A549 (cell line): ENCODE measurements at regions not wholly inside any gene's neighbourhood (a gene's known extent, or its start where the extent isn't known, plus 50 kb on each side); places are given as distances from the start of the nearest gene placed in this dataset.

Source experiments
- ATAC-seq, 2 experiments: fragments of 200-7000 bp in 1 of 2; fragments of >200 bp in 1 of 2; cut with Nextera tagmentation in 1 of 2; cut with Tn5 transposase in 1 of 2; 3 replicates each; pipeline versions ENCODE4 v1.8.0 to v1.9.1; 2018 to 2020; ENCODE audit warnings: mild to moderate bottlenecking in 1 of 2, moderate library complexity in 1 of 2
- CTCF ChIA-PET: fragments of 300-600 bp; sonication (Branson Sonifier 250); formaldehyde crosslinking; extraction: SDS; loops from one replicate; lab custom pipeline; 2021; ENCODE audit warnings: antibody characterized with exemption, inconsistent platforms; lab: Yijun Ruan, JAX
- POLR2A ChIA-PET: fragments of 350-600 bp; formaldehyde crosslinking; extraction: SDS; loops from one replicate; lab custom pipeline; 2021; ENCODE audit warnings: antibody characterized with exemption, inconsistent platforms; lab: Yijun Ruan, JAX
- DNase-seq, 2 experiments: peaks; one replicate each; pipeline versions ENCODE4 v3.0.0 to v3.0.0-alpha.2; 2011 to 2016; ENCODE audit warnings: low read depth in 1 of 2, low spot score in 1 of 2
- FAIRE-seq: peaks from 2 replicates; lab custom pipeline; 2011; peaks lifted over from hg19 to GRCh38; lab: Jason Lieb, UNC
- H3K27ac ChIP-seq, 2 experiments: fragments of >200 bp; sonication (Bioruptor Twin); formaldehyde crosslinking; 3 replicates each; pipeline ENCODE4 v1.5.1; 2016 to 2017
- H3K4me1 ChIP-seq: fragments of >200 bp; sonication (Bioruptor Twin); formaldehyde crosslinking; 3 replicates; pipeline ENCODE4 v1.6.1; 2016
- H3K4me2 ChIP-seq: fragments of >200 bp; sonication (Bioruptor Twin); formaldehyde crosslinking; 3 replicates; pipeline ENCODE4 v1.6.1; 2016
- H3K4me3 ChIP-seq: fragments of >200 bp; sonication (Bioruptor Twin); formaldehyde crosslinking; 3 replicates; pipeline ENCODE4 v1.5.1; 2016
- H3K9me3 ChIP-seq: fragments of >200 bp; sonication (Bioruptor Twin); formaldehyde crosslinking; 3 replicates; pipeline ENCODE4 v1.6.1; 2016
- BHLHE40 ChIP-seq: IDR thresholded peaks from 2 replicates; pipeline ENCODE4 v1.6.1; 2012; ENCODE audit warnings: low read depth, low read length, inconsistent platforms
- CEBPB ChIP-seq, 2 experiments: fragments of >200 bp in 1 of 2; sonication (Bioruptor Twin) in 1 of 2; formaldehyde crosslinking in 1 of 2; IDR thresholded peaks; 2 replicates each; pipeline ENCODE4 v1.6.1; 2012 to 2016
- CTCF ChIP-seq: fragments of >200 bp; sonication (Bioruptor Twin); formaldehyde crosslinking; IDR thresholded peaks from 3 replicates; pipeline ENCODE4 v1.5.1; 2016
- E2F6 ChIP-seq: IDR thresholded peaks from 2 replicates; pipeline ENCODE4 v1.6.1; 2012; ENCODE audit warnings: low read depth, borderline replicate concordance
- EHF ChIP-seq: fragments of 250-450 bp; sonication (Bioruptor Pico); IDR thresholded peaks from 2 replicates; pipeline ENCODE4 v1.5.0; 2020; ENCODE audit warnings: mild to moderate bottlenecking
- EP300 ChIP-seq, 2 experiments: fragments of >200 bp; sonication (Bioruptor Twin); formaldehyde crosslinking; IDR thresholded peaks; 2 replicates in 1 of 2; 3 replicates in 1 of 2; pipeline ENCODE4 v1.6.1; 2016 to 2017
- FOSL2 ChIP-seq, 2 experiments: fragments of 450-650 bp in 1 of 2; fragments of >200 bp in 1 of 2; sonication (Bioruptor Twin) in 1 of 2; formaldehyde crosslinking; IDR thresholded peaks; 2 replicates each; pipeline versions ENCODE4 v1.5.0 to v1.6.1; 2016 to 2020; ENCODE audit warnings: mild to moderate bottlenecking in 1 of 2, moderate library complexity in 1 of 2
- FOXS1 ChIP-seq: fragments of 250-450 bp; sonication (Bioruptor Pico); IDR thresholded peaks from 2 replicates; pipeline ENCODE4 v1.5.0; 2020; ENCODE audit warnings: mild to moderate bottlenecking, moderate library complexity
- GATA3 ChIP-seq: IDR thresholded peaks from 2 replicates; pipeline ENCODE4 v1.6.1; 2012; ENCODE audit warnings: borderline replicate concordance
- HDAC2 ChIP-seq: fragments of 200-600 bp; sonication (generic); IDR thresholded peaks from 2 replicates; pipeline ENCODE4 v1.6.1; 2016
- HES2 ChIP-seq: fragments of >200 bp; sonication (Bioruptor Twin); formaldehyde crosslinking; IDR thresholded peaks from 2 replicates; pipeline ENCODE4 v1.6.1; 2016
- HEYL ChIP-seq: fragments of 250-450 bp; sonication (Bioruptor Pico); IDR thresholded peaks from 2 replicates; pipeline ENCODE4 v1.8.0; 2021; ENCODE audit warnings: mild to moderate bottlenecking, moderate library complexity
- HOXA7 ChIP-seq: fragments of 250-450 bp; sonication (Bioruptor Pico); IDR thresholded peaks from 2 replicates; pipeline ENCODE4 v1.5.0; 2020; ENCODE audit warnings: mild to moderate bottlenecking, moderate library complexity
- HOXB13 ChIP-seq: fragments of 250-450 bp; sonication (Bioruptor Pico); IDR thresholded peaks from 2 replicates; pipeline ENCODE4 v1.5.0; 2020; ENCODE audit warnings: low read depth, mild to moderate bottlenecking, moderate library complexity
- HOXB5 ChIP-seq: fragments of 250-450 bp; sonication (Bioruptor Pico); IDR thresholded peaks from 2 replicates; pipeline ENCODE4 v1.5.0; 2020; ENCODE audit warnings: mild to moderate bottlenecking, moderate library complexity
- PBX3 ChIP-seq: IDR thresholded peaks from 2 replicates; pipeline ENCODE4 v1.6.1; 2012
- POLR2AphosphoS2 ChIP-seq: conservative IDR thresholded peaks from 2 replicates; pipeline ENCODE4 v1.6.1; 2012; ENCODE audit warnings: low read length, improper control_type of control experiment, inconsistent platforms
- RAD21 ChIP-seq, 2 experiments: fragments of >200 bp in 1 of 2; sonication (Bioruptor Twin) in 1 of 2; formaldehyde crosslinking in 1 of 2; IDR thresholded peaks in 1 of 2; conservative IDR thresholded peaks in 1 of 2; 2 replicates in 1 of 2; 3 replicates in 1 of 2; pipeline ENCODE4 v1.6.1; 2012 to 2018; ENCODE audit warnings: inconsistent platforms in 1 of 2
- RCOR1 ChIP-seq: fragments of 150-350 bp; IDR thresholded peaks from 2 replicates; pipeline ENCODE4 v1.6.1; 2014; ENCODE audit warnings: antibody characterized with exemption, low read length, low read depth
- REST ChIP-seq: fragments of 200-600 bp; sonication (generic); IDR thresholded peaks from 2 replicates; pipeline ENCODE4 v1.6.1; 2016; ENCODE audit warnings: antibody characterized with exemption, mild to moderate bottlenecking, moderate library complexity
- RNF2 ChIP-seq: fragments of 200-600 bp; sonication (generic); IDR thresholded peaks from 2 replicates; pipeline ENCODE4 v1.6.1; 2016; ENCODE audit warnings: low read depth, mild to moderate bottlenecking, antibody characterized with exemption, moderate library complexity, borderline replicate concordance
- SREBF2 ChIP-seq: fragments of 450-650 bp; IDR thresholded peaks from 2 replicates; pipeline ENCODE4 v1.6.1; 2014; ENCODE audit warnings: mild to moderate bottlenecking, moderate library complexity
- TFCP2L1 ChIP-seq: fragments of 250-450 bp; sonication (Bioruptor Pico); IDR thresholded peaks from 2 replicates; pipeline ENCODE4 v1.5.0; 2021; ENCODE audit warnings: mild to moderate bottlenecking
- USF2 ChIP-seq: fragments of 450-650 bp; IDR thresholded peaks from 2 replicates; pipeline ENCODE4 v1.6.1; 2014; ENCODE audit warnings: antibody characterized with exemption
- ZC3H11A ChIP-seq: fragments of 450-650 bp; IDR thresholded peaks from 2 replicates; pipeline ENCODE4 v1.6.1; 2014; ENCODE audit warnings: antibody characterized with exemption, mild to moderate bottlenecking
- ZFP36 ChIP-seq: fragments of 450-650 bp; IDR thresholded peaks from 2 replicates; pipeline ENCODE4 v1.6.1; 2014; ENCODE audit warnings: borderline replicate concordance; ENCODE audit not compliant: partially characterized antibody
- ZNF302 ChIP-seq: fragments of 250-450 bp; sonication (Bioruptor Pico); IDR thresholded peaks from 2 replicates; pipeline ENCODE4 v1.9.0; 2021; ENCODE audit warnings: inconsistent platforms, mild to moderate bottlenecking, moderate library complexity
- ZSCAN20 ChIP-seq: fragments of 250-450 bp; sonication (Bioruptor Pico); IDR thresholded peaks from 2 replicates; pipeline ENCODE4 v1.8.0; 2022; ENCODE audit warnings: mild to moderate bottlenecking, moderate library complexity
- WGBS: methylation state at CpG from one replicate; pipeline ENCODE4 v1.1.6; 2017; ENCODE audit errors: missing lambda C conversion rate; 5-methylcytosine and 5-hydroxymethylcytosine counted together

GRCh38 chr10:1802413-1802812 lies 65.1 kb upstream of the ADARB2 start:
- POLR2A ChIA-PET = no interaction called here
- no peak for ATAC-seq
- Histone ChIP-seq H3K27ac (no peak overlapping the region), H3K4me2 (no peak overlapping the region)
- CTCF ChIA-PET = no interaction called here
- no peak for FAIRE-seq
- no peak for TF ChIP-seq HEYL (CRISPR knock-in tag)
- TF ChIP-seq USF2 = no peak
- TF ChIP-seq CTCF = no peak
- no peak for TF ChIP-seq SREBF2
- TF ChIP-seq ZSCAN20 (CRISPR knock-in tag) = no peak
- no peak for TF ChIP-seq REST
- TF ChIP-seq HOXA7 = no peak
- TF ChIP-seq RAD21 (conservative IDR thresholded peaks at IDR 0.05 in 1 of 2, IDR thresholded peaks at IDR 0.05 in 1 of 2) = no peak
- TF ChIP-seq PBX3 = no peak
- no peak for TF ChIP-seq CEBPB (IDR thresholded peaks at IDR 0.05)
- TF ChIP-seq RCOR1 = no peak
- no peak for TF ChIP-seq HOXB5
- TF ChIP-seq FOXS1 (CRISPR knock-in tag) = no peak
- no peak for TF ChIP-seq GATA3
- no peak for TF ChIP-seq BHLHE40
- no peak for TF ChIP-seq FOSL2 (IDR thresholded peaks at IDR 0.05)
- no peak for TF ChIP-seq FOSL2 (CRISPR knock-in tag; IDR thresholded peaks at IDR 0.05)
- TF ChIP-seq HES2 = no peak
- TF ChIP-seq EP300 (IDR thresholded peaks at IDR 0.05) = no peak
- TF ChIP-seq TFCP2L1 (CRISPR knock-in tag) = no peak
- no peak for TF ChIP-seq ZC3H11A
- TF ChIP-seq, all 56 proteins: peak for 0
- WGBS = 32% methylated on average over 2 of the region's 2 CpGs
- H3K4me3 ChIP-seq = no peak overlapping the region
- no peaks in the 10 kb centered on the region for H3K9me3 ChIP-seq
- DNase-seq = no peak
- no peaks in the 10 kb centered on the region for H3K4me1 ChIP-seq

- no peaks in the 10 kb centered on the region for H3K4me1 ChIP-seq
- no peak overlapping the region for H3K4me2 ChIP-seq
- ChIA-PET CTCF (no interaction called here), POLR2A (no interaction called here)
- ATAC-seq = no peak
- TF ChIP-seq BHLHE40 (no peak), HOXB13 (CRISPR knock-in tag) (no peak), TFCP2L1 (CRISPR knock-in tag) (no peak), E2F6 (no peak), ZFP36 (no peak), RNF2 (no peak), HDAC2 (no peak), POLR2AphosphoS2 (no peak), EHF (no peak), ZNF302 (CRISPR knock-in tag) (no peak), FOSL2 (IDR thresholded peaks at IDR 0.05) (no peak), FOSL2 (CRISPR knock-in tag; IDR thresholded peaks at IDR 0.05) (no peak)
- no peaks in the 10 kb centered on the region for H3K9me3 ChIP-seq
- 31% methylated on average over 9 of the region's 9 CpGs for whole genome bisulfite sequencing
- no peak overlapping the region for H3K4me3 ChIP-seq
- H3K27ac ChIP-seq = no peak overlapping the region
- DNase-seq = no peak
- FAIRE-seq = no peak
Observed at GRCh38 chr10:1788401-1788800, 51.1 kb upstream of the ADARB2 start.
